ENCODE measurements at regions not wholly inside any gene's neighbourhood (a gene's known extent, or its start where the extent isn't known, plus 50 kb on each side); places are given as distances from the start of the nearest gene placed in this dataset.

- no peak for DNase-seq (ENCODE audit: low read depth in 2 of 2)
Measured at GRCh38 chr22:27635852-27636251, 165.7 kb downstream of the MN1 start.

GRCh38 chr22:27636716-27637508 lies 164.6 kb downstream of the MN1 start:
- no peak for DNase-seq (ENCODE audit: low read depth in 2 of 2)

- no peak for DNase-seq (ENCODE audit: low read depth in 2 of 2)
Measured at GRCh38 chr22:27637604-27638003, 164.0 kb downstream of the MN1 start.

- DNase-seq (ENCODE audit: low read depth in 2 of 2): no peak
Measured at GRCh38 chr22:27638329-27639233, 163.0 kb downstream of the MN1 start.

- no peak for DNase-seq (ENCODE audit: low read depth in 2 of 2)
Measured at GRCh38 chr22:27639248-27640086, 162.1 kb downstream of the MN1 start.

GRCh38 chr22:27641049-27641795 lies 160.3 kb downstream of the MN1 start:
- DNase-seq (ENCODE audit: low read depth in 2 of 2): no peak

- DNase-seq (ENCODE audit: low read depth in 2 of 2): no peak
Measured at GRCh38 chr22:27642104-27642800, 159.3 kb downstream of the MN1 start.

- DNase-seq (ENCODE audit: low read depth in 2 of 2): no peak
Measured at GRCh38 chr22:27643907-27644306, 157.6 kb downstream of the MN1 start.

- no peak for DNase-seq (ENCODE audit: low read depth in 2 of 2)
Measured at GRCh38 chr22:27644566-27644965, 157.0 kb downstream of the MN1 start.

GRCh38 chr22:27647540-27647939 lies 154.0 kb downstream of the MN1 start:
- DNase-seq (ENCODE audit: low read depth in 2 of 2): no peak

- DNase-seq (ENCODE audit: low read depth in 2 of 2): no peak
Measured at GRCh38 chr22:27648074-27648473, 153.5 kb downstream of the MN1 start.

GRCh38 chr22:27648853-27649252 lies 152.7 kb downstream of the MN1 start:
- DNase-seq (ENCODE audit: low read depth in 2 of 2): no peak

GRCh38 chr22:27650572-27650971 lies 151.0 kb downstream of the MN1 start:
- DNase-seq (ENCODE audit: low read depth in 2 of 2): no peak

- no peak for DNase-seq (ENCODE audit: low read depth in 2 of 2)
Measured at GRCh38 chr22:27650985-27651384, 150.6 kb downstream of the MN1 start.

- no peak for DNase-seq (ENCODE audit: low read depth in 2 of 2)
Measured at GRCh38 chr22:27651486-27651885, 150.1 kb downstream of the MN1 start.

GRCh38 chr22:27654546-27655445 lies 146.8 kb downstream of the MN1 start:
- DNase-seq (ENCODE audit: low read depth in 2 of 2): no peak

- DNase-seq (ENCODE audit: low read depth in 2 of 2): no peak
Measured at GRCh38 chr22:27655582-27656185, 145.9 kb downstream of the MN1 start.

GRCh38 chr22:27656970-27657369 lies 144.6 kb downstream of the MN1 start:
- no peak for DNase-seq (ENCODE audit: low read depth in 2 of 2)

GRCh38 chr22:27660306-27660705 lies 141.2 kb downstream of the MN1 start:
- no peak for DNase-seq (ENCODE audit: low read depth in 2 of 2)
